CD4-positive, alpha-beta T cell treated with Interleukin-6 at 100 ng/mL for 8 hours (primary cell): ENCODE measurements at regions not wholly inside any gene's neighbourhood (a gene's known extent, or its start where the extent isn't known, plus 50 kb on each side); places are given as distances from the start of the nearest gene placed in this dataset.

Experiments
- DNase-seq: peaks from one replicate; pipeline ENCODE4 v3.0.0-alpha.2; 2020; ENCODE audit warnings: mixed read lengths, low spot score

DNA sequence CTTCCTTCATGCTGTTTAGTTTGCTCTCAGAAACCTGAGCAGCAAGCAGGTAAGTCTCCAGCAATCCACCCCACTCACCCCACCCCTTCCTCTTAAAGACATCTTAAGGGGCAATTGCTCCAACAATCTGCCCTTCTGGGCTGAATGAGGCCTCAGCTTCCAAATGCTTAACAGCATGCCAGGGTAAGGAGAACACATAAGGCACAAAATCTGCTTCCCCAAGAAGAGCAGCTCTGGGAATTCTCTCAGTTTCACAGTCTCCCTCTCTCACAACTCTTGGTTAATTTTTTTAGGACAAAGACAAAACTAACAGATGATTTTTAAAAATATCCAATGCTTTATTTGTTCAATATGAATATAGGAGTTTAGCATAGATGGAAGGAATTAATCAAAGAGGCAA, 288.9 kb upstream of the CCDC196 start:
- no peak for DNase-seq

DNA sequence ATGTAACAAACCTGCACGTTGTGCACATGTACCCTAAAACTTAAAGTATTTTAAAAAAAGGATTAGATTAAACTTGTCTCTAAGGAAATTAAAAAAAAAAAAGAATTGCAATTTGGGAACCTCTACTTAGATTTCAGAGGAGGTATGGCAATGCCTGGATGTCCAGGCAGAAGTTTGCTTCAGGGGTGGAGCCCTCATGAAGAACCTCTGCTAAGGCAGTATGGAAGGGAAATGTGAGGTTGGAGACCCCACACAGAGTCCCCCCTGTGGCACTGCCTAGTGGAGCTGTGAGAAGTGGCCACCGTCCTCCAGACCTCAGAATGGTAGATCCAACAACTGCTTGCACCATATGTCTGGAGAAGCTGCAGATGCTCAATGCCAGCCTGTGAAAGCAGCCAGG, 279.6 kb upstream of the CCDC196 start:
- DNase-seq: no peak

- no peak for DNase-seq
Measured at GRCh38 chr14:66216763-66217162, 269.4 kb upstream of the CCDC196 start.

DNA sequence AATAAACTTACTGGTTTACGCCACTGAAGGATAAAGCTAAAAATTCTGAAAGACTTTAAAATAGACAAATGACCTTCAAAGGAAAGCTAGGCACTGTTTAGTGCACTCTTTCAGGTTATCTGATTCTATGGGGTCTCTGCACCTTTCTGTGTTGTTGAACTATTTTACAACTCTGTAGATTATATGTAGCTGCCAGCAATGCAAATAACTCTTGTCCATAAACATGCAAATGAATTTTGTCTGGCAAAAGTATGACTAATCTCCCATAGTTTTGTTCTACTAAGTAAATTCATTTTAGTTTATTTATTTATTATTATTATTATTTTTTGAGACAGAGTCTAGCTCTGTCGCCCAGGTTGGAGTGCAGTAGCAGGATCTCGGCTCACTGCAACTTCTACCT, 266.3 kb upstream of the CCDC196 start:
- DNase-seq: no peak

DNA sequence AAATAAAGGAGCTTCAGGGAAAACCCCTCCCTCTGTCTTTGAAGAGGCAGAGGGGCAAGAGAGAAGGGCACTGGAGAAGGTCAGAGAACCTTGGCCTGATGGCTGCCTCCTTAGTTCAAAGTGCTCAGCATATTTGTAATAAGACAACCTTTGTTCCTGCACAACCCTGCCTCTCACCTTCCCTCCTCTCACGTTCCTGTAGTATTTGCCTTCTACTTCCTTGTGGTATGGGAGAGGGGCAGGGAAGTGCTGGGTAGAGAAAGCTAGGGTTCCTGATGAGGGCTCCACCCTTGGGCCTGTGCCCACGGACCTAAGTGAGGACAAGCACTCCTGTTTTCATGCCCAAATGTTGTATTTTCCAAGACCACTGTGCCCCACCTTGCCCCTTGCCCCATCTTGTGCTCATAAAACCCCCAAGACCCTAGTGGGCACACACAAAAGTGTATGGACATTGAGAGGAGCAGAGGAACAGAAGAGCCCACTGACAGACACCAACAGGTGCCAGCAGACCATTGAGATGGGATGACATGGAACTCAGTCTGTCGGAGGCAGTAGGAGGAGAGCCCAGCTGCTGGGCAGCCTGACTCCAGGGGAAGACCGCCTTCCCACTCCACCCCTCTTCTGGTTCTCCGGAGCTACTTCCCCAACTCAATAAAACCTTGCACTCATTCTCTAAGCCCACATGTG, 261.5 kb upstream of the CCDC196 start:
- DNase-seq: no peak

- DNase-seq: no peak
Measured at GRCh38 chr14:66225337-66225736, 260.8 kb upstream of the CCDC196 start.

GRCh38 chr14:66228267-66228970, 257.8 kb upstream of the CCDC196 start:
- no peak for DNase-seq

- no peak for DNase-seq
Measured at GRCh38 chr14:66231820-66232219, 254.4 kb upstream of the CCDC196 start.

DNA sequence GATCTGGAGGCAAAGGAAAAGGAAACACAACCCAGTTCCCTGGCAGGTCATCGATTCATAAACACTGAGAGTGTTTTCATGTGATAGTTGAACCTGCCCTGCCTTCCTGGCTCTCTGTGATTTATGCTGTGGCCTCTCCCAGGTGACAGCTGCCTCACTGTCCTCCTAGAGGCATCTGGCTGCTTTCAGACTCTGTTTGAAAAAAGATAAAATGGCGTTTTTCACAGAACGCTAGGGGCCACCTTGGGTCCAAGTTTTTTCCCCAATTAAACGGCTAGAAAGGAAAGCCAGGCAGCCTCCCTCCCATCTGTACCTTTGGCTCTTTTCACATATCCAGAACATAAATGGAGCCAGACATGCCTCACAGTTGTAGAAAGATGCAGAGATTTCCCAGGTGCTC, 252.6 kb upstream of the CCDC196 start:
- no peak for DNase-seq

GRCh38 chr14:66234411-66234810, 251.8 kb upstream of the CCDC196 start:
- DNase-seq: no peak

- DNase-seq: no peak
Measured at GRCh38 chr14:66237741-66238140, 248.4 kb upstream of the CCDC196 start.

DNA sequence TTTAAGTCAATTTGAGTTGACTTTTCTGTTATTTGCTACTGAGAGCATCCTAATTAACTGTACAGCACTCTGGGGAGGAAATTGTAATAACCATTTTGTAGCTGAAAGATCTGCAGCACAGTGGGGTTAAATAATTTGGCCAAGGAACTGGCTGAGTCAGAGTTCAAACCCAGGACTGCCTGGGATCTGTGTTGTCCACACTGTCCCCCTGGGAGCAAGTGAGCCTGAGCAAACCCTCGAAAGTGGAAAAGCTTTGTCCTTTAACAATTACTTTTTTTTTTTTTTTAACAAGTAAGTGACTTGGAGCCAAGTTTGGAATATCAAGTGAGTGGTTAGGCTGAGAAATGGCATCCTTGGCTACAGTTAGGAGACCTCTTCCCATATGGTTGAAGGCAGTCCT, 247.2 kb upstream of the CCDC196 start:
- no peak for DNase-seq

DNA sequence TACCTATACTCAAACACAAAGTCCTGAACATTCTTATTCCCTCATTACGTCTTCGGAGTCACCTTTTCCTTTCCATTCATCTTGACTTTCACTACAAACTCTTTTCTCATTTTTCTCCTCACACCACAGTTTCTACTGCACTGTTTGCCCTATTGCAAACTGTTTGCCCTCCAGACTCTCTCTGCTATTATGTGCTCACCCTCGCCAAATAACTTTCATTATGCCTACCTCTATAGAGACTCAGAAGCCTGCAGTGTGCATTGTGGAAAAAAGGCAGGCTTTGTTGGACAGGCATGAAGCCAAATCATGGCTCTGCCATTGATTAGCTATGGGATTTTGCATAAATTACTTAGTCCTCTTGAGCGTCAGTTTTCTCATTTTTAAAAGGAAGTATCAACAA, 246.6 kb upstream of the CCDC196 start:
- no peak for DNase-seq

DNA sequence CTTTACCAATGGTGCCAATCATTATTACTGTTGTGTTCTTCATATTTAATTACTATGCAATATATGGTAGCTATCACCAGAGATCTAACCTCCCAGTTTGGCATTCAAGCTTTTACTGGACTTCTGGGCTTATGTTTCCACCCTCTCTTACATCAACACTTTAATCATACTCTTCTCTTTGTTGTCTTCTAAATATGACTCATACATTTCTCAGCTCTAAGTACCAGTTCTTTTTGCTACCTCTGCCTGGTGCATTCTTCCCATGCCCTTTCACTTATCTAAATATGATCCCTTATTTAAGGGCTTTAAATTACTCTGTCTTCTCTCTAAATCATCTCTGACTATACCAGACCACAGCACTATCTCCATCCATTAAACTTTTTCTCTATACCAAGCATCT, 246.1 kb upstream of the CCDC196 start:
- DNase-seq: no peak

- no peak for DNase-seq
Measured at GRCh38 chr14:66242001-66242400, 244.2 kb upstream of the CCDC196 start.

- DNase-seq: no peak
Measured at GRCh38 chr14:66244834-66245233, 241.3 kb upstream of the CCDC196 start.

GRCh38 chr14:66247662-66248193, 238.4 kb upstream of the CCDC196 start:
- DNase-seq: no peak

- no peak for DNase-seq
Measured at GRCh38 chr14:66248256-66248655, 237.9 kb upstream of the CCDC196 start.

DNA sequence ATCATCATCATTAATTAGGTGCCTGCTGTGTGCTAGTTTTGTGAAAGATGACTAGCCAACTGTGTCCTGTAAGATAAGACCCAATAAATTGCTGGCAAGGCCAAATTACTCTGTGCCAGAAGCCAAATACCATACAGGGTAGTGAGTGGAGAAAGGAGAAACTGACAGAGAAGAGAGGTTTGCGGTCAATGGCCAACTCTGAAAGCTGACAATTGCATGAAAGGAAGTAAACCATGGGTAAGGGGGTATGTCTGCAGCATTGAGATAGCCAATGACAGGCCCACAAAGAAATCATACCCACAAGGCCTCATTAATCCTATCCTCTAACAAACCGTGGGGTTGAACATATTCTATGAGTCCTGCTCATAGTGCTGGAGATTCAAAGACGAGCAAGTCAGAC, 236.6 kb upstream of the CCDC196 start:
- no peak for DNase-seq

GRCh38 chr14:66254038-66254437, 232.1 kb upstream of the CCDC196 start:
- DNase-seq: no peak

GRCh38 chr14:66268802-66269334, 217.3 kb upstream of the CCDC196 start:
- DNase-seq: no peak

DNA sequence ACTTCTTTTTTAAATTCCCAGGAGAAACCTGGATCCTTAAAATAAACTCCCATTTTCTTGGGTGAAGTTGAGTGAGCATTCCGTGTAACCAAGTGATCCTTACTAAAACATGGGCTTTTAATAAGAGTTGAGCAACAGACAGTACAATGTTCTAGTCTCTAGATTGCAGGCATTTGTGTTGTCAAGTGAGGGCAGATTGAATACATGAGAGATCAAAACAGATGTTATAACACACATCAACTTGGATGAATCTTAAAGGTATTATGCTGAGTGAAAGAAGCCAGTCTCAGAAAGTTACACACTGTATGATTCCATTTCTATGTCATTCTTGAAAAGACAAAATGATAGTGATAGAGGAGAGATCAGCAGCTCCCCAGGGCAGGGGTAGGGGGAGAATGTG, 213.9 kb upstream of the CCDC196 start:
- no peak for DNase-seq

- DNase-seq: no peak
Measured at GRCh38 chr14:66273261-66273832, 212.8 kb upstream of the CCDC196 start.
